ENCODE measurements at regions not wholly inside any gene's neighbourhood (a gene's known extent, or its start where the extent isn't known, plus 50 kb on each side); places are given as distances from the start of the nearest gene placed in this dataset.
A peak's percentile ranks its signal among the peaks of the same experiment; 100 is the strongest.

DNA sequence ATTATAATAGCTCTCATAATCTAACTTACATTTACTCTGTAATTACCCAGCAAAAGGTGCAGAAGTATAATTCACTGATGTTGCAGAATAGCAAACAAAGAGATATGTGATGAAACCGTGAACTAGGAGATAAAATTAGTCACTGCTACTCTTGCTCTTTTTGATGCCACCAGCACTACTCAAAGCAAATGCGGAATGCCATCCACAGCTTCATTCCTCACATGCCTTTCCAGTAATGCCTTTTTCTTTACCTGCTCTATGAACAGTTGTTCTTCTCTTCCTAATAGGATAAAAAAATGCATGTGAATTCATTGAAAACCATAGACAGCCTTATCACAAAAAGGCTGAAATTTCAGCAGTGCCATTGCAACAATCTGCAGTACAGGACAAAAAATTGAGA is 1129.5 kb downstream of the DIAPH3 start:
- DNase-seq (no peak), ATAC-seq (no peak)
- no peaks in the 10 kb centered on the region for H3K9me3 ChIP-seq (ENCODE audit: low read length)
- POLR2A ChIA-PET (ENCODE audit: unreplicated experiment): no interaction called here
- no peak overlapping the region for H3K4me2 ChIP-seq (ENCODE audit: low read length)
- no peak overlapping the region for H3K4me3 ChIP-seq (ENCODE audit: low read length)
- H3K36me3 ChIP-seq (ENCODE audit: low read depth, low read length): no peaks in the 10 kb centered on the region
- BruUV-seq (replicated peaks): no TSS peak
- no peak overlapping the region for H3K9ac ChIP-seq (ENCODE audit: low read length)
- H3K27me3 ChIP-seq (ENCODE audit: low read length): no peaks in the 10 kb centered on the region
- H3K27ac ChIP-seq (ENCODE audit: low read length): no peak overlapping the region
- H3K4me1 ChIP-seq (ENCODE audit: insufficient read depth, low read length): peaks cover 5% of the 10 kb centered on the region; the same call in 1 of the 2 replicates
- no peaks in the 10 kb centered on the region for H3K79me2 ChIP-seq (ENCODE audit: low read length)
- H4K20me1 ChIP-seq (ENCODE audit: low read length): no peaks in the 10 kb centered on the region
- no peaks in the 10 kb centered on the region for H3K9me2 ChIP-seq (replicated peaks; ENCODE audit: low read length)
- TF ChIP-seq, protein P1, sequence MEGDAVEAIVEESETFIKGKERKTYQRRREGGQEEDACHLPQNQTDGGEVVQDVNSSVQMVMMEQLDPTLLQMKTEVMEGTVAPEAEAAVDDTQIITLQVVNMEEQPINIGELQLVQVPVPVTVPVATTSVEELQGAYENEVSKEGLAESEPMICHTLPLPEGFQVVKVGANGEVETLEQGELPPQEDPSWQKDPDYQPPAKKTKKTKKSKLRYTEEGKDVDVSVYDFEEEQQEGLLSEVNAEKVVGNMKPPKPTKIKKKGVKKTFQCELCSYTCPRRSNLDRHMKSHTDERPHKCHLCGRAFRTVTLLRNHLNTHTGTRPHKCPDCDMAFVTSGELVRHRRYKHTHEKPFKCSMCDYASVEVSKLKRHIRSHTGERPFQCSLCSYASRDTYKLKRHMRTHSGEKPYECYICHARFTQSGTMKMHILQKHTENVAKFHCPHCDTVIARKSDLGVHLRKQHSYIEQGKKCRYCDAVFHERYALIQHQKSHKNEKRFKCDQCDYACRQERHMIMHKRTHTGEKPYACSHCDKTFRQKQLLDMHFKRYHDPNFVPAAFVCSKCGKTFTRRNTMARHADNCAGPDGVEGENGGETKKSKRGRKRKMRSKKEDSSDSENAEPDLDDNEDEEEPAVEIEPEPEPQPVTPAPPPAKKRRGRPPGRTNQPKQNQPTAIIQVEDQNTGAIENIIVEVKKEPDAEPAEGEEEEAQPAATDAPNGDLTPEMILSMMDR (conservative IDR thresholded peaks at IDR 0.05; ENCODE audit: low read depth, low read length): no peak
- TF ChIP-seq EZH2phosphoT487 (IDR thresholded peaks at IDR 0.05; ENCODE audit: borderline replicate concordance, low read length) (no peak), EZH2 (IDR thresholded peaks at IDR 0.05; ENCODE audit: low read length, unreplicated experiment) (no peak)
- intact Hi-C loops (cut with micrococcal nuclease): no loop called here
- no peaks in the 10 kb centered on the region for H3F3A ChIP-seq (ENCODE audit: low read length, unreplicated experiment)
- CTCF ChIA-PET: no interaction called here
- H2AFZ ChIP-seq (ENCODE audit: low read length): no peak overlapping the region

DNA sequence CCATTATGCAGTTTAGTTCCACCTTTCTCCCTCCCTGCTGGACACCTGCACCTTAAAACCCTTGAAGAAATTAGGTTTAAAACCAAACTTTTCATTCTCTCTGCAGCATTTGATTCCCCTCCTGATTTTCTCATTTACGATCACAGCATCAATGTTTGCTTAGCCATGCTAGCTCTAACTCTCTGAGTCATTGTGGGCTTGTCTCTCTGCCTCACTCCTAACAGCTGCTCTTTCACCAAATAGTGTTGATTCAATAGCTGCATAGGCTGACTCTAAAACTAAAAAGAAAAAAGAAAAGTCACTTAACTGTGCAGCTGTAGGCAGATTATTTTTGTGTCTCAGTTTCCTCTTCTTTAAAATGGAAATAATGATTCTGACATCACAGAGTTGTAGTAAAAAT is 1124.9 kb downstream of the DIAPH3 start:
- BruUV-seq (replicated peaks): no TSS peak
- no peaks in the 10 kb centered on the region for H3K27me3 ChIP-seq (ENCODE audit: low read length)
- H3K4me2 ChIP-seq (ENCODE audit: low read length): peak overlapping the region; percentile 72

DNA sequence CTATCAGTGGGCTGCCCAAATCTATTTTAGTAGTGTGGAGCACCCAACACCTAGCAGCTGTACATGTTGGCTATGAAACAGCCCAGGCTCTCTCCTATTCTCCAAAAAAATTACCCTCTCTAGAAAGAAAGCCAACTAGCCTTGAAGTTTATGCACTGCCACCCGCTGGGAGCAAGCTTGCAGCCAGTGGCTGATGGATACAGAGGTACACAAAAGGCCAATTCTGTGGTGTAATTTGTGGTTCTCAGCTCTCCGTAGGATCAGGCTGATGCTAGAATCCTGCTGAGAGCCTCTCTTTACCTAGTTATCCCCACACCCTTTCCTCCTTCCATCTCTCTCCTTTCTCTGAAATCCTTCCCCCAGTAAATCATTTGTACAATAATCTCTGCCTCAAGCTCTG is 1120.7 kb downstream of the DIAPH3 start:
- DNase-seq: no peak

More for the DNA sequence above, 1124.9 kb downstream of the DIAPH3 start:
- no peaks in the 10 kb centered on the region for H3F3A ChIP-seq (ENCODE audit: low read length, unreplicated experiment)
- intact Hi-C loops (cut with micrococcal nuclease): loop anchor here (2.0 kb wide), 1 partner anchor 48 kb away; no protein-coding TSS in a partner anchor
- H3K9ac ChIP-seq (ENCODE audit: low read length): no peak overlapping the region
- POLR2A ChIA-PET (ENCODE audit: unreplicated experiment): no interaction called here
- peak overlapping the region; percentile 53; the same call in 1 of the 2 replicates for H3K4me3 ChIP-seq (ENCODE audit: low read length)
- H3K27ac ChIP-seq (ENCODE audit: low read length): peak overlapping the region; percentile 27; the same call in 1 of the 2 replicates
- CTCF ChIA-PET: no interaction called here
- no peak for TF ChIP-seq EZH2 (IDR thresholded peaks at IDR 0.05; ENCODE audit: low read length, unreplicated experiment)
- TF ChIP-seq, protein P1 (conservative IDR thresholded peaks at IDR 0.05; ENCODE audit: low read depth, low read length): no peak
- TF ChIP-seq EZH2phosphoT487 (IDR thresholded peaks at IDR 0.05; ENCODE audit: borderline replicate concordance, low read length): no peak
- no peaks in the 10 kb centered on the region for H3K9me3 ChIP-seq (ENCODE audit: low read length)
- peak; percentile 95 for ATAC-seq
- no peaks in the 10 kb centered on the region for H3K79me2 ChIP-seq (ENCODE audit: low read length)
- peak; percentile 58 for DNase-seq
- no peaks in the 10 kb centered on the region for H4K20me1 ChIP-seq (ENCODE audit: low read length)
- H3K36me3 ChIP-seq (ENCODE audit: low read depth, low read length): no peaks in the 10 kb centered on the region
- peaks cover 8% of the 10 kb centered on the region; the same call in 1 of the 2 replicates for H3K4me1 ChIP-seq (ENCODE audit: insufficient read depth, low read length)
- peak overlapping the region; percentile 68 for H2AFZ ChIP-seq (ENCODE audit: low read length)
- no peaks in the 10 kb centered on the region for H3K9me2 ChIP-seq (replicated peaks; ENCODE audit: low read length)

More for the DNA sequence above, 1120.7 kb downstream of the DIAPH3 start:
- no peak overlapping the region for H2AFZ ChIP-seq (ENCODE audit: low read length)
- H3F3A ChIP-seq (ENCODE audit: low read length, unreplicated experiment): no peaks in the 10 kb centered on the region
- peaks cover 8% of the 10 kb centered on the region; the same call in 1 of the 2 replicates for H3K4me1 ChIP-seq (ENCODE audit: insufficient read depth, low read length)
- H3K27ac ChIP-seq (ENCODE audit: low read length): no peak overlapping the region
- H3K4me3 ChIP-seq (ENCODE audit: low read length): no peak overlapping the region
- TF ChIP-seq, protein P1 (conservative IDR thresholded peaks at IDR 0.05; ENCODE audit: low read depth, low read length): no peak
- TF ChIP-seq EZH2phosphoT487 (IDR thresholded peaks at IDR 0.05; ENCODE audit: borderline replicate concordance, low read length) (no peak), EZH2 (IDR thresholded peaks at IDR 0.05; ENCODE audit: low read length, unreplicated experiment) (no peak)
- H3K27me3 ChIP-seq (ENCODE audit: low read length): no peaks in the 10 kb centered on the region
- no peak overlapping the region for H3K9ac ChIP-seq (ENCODE audit: low read length)
- no peak overlapping the region for H3K4me2 ChIP-seq (ENCODE audit: low read length)
- no peaks in the 10 kb centered on the region for H3K9me3 ChIP-seq (ENCODE audit: low read length)
- no peak for ATAC-seq
- ChIA-PET CTCF (no interaction called here), POLR2A (ENCODE audit: unreplicated experiment) (no interaction called here)
- no peaks in the 10 kb centered on the region for H4K20me1 ChIP-seq (ENCODE audit: low read length)
- no peaks in the 10 kb centered on the region for H3K9me2 ChIP-seq (replicated peaks; ENCODE audit: low read length)
- no peaks in the 10 kb centered on the region for H3K79me2 ChIP-seq (ENCODE audit: low read length)
- H3K36me3 ChIP-seq (ENCODE audit: low read depth, low read length): no peaks in the 10 kb centered on the region
- no TSS peak for BruUV-seq (replicated peaks)
- intact Hi-C loops (cut with micrococcal nuclease): no loop called here
